ENCODE measurements at regions not wholly inside any gene's neighbourhood (a gene's known extent, or its start where the extent isn't known, plus 50 kb on each side); places are given as distances from the start of the nearest gene placed in this dataset.

DNA sequence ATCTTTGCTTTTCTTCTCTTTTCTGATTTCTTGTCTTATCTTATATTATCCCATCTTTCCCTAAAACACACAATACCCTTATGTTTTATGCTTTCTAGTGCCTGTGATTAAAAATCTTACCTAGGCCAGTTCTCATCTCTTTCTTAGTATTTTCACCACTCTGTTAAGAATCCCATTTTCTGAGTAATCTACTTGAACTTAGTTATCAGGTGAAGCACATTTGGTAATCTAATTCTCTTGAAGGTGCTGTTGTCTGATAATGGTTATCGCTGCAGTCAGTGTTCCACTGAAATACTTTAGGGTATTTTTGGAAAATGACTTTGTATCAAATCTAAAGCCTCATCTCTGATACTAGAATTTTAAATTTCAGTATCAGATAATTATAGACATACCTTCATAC lies 192.5 kb upstream of the MAN1A1 start (continued):
- TF ChIP-seq, protein P1, sequence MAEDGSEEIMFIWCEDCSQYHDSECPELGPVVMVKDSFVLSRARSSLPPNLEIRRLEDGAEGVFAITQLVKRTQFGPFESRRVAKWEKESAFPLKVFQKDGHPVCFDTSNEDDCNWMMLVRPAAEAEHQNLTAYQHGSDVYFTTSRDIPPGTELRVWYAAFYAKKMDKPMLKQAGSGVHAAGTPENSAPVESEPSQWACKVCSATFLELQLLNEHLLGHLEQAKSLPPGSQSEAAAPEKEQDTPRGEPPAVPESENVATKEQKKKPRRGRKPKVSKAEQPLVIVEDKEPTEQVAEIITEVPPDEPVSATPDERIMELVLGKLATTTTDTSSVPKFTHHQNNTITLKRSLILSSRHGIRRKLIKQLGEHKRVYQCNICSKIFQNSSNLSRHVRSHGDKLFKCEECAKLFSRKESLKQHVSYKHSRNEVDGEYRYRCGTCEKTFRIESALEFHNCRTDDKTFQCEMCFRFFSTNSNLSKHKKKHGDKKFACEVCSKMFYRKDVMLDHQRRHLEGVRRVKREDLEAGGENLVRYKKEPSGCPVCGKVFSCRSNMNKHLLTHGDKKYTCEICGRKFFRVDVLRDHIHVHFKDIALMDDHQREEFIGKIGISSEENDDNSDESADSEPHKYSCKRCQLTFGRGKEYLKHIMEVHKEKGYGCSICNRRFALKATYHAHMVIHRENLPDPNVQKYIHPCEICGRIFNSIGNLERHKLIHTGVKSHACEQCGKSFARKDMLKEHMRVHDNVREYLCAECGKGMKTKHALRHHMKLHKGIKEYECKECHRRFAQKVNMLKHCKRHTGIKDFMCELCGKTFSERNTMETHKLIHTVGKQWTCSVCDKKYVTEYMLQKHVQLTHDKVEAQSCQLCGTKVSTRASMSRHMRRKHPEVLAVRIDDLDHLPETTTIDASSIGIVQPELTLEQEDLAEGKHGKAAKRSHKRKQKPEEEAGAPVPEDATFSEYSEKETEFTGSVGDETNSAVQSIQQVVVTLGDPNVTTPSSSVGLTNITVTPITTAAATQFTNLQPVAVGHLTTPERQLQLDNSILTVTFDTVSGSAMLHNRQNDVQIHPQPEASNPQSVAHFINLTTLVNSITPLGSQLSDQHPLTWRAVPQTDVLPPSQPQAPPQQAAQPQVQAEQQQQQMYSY (CRISPR knock-in tag; IDR thresholded peaks at IDR 0.05) = no peak

DNA sequence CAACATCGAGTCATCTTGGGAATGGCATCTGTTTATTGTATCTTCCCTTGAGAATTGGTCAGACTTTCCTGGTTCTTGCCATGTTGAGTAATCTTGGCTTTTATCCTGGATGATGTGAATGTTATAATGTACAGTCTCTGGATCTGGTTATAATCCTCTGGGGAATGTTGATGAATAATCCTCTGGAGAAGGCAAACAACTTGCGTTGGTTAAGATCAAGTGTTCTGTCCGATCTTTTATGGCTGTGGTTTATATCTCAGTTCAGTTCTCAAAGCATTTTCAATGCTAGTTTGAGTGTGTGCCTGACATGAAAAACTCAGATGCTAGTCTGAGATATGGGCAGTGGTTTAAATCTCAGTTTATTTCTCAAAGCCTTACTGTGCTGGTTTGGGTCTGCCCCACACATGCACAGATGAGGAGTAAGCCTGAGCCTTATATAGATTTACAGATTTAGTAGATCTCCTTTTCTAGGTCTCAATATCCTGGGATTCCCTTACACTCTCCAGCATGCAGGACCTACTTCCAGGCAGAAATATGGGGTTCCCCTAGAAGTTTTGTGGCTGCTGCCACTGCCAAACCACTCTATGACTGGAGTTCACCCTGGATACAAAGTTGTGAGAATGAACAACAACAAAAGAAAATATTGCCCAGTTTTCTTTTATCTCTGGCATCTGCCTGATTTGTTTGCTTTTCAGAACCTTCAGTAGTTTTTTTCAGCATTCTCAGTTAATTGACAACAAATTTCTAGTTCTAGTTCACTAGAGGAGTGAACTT lies 191.8 kb upstream of the MAN1A1 start:
- Mint-ChIP-seq H3K27ac (no peak overlapping the region), H3K36me3 (no peaks in the 10 kb centered on the region), H3K27me3 (ENCODE audit: low read depth) (no peaks in the 10 kb centered on the region), H3K9me3 (peaks cover 3% of the 10 kb centered on the region; the same call in 1 of the 2 replicates), H3K4me3 (no peak overlapping the region), H3K4me1 (peaks cover 9% of the 10 kb centered on the region)
- no peak for ATAC-seq
- TF ChIP-seq JAZF1 (CRISPR knock-in tag; IDR thresholded peaks at IDR 0.05) = no peak
- TF ChIP-seq SMAD4 (CRISPR knock-in tag; IDR thresholded peaks at IDR 0.05) = no peak
- no peak for TF ChIP-seq PRRX2 (CRISPR knock-in tag; IDR thresholded peaks at IDR 0.05)
- POLR2A ChIA-PET = no interaction called here
- no peak for DNase-seq (ENCODE audit: low spot score)
- CTCF ChIA-PET = no interaction called here

DNA sequence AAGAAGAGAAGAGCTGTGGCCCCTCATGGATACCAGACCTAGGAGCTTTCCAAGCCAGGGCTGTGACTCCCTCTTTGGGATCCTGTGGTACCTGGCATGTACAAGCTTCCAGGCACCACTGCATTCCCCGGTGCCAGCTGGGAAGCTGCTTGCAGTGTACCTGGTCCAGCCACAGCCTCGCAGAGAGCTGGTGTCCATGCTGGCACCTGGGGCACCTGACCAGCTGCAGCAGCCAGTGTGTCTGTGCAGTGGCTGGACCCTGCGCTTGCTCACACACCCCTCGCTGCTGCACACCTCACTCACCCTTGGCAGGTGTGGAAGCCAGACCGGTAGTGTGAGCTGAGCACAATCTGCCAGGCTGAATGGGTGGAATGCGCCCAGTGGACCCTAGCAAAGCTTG lies 190.9 kb upstream of the MAN1A1 start:
- ChIA-PET CTCF (interaction anchor here (1.3 kb wide), 1 partner anchor 411 kb away, joined by 3 read pairs; no protein-coding TSS in a partner anchor), POLR2A (no interaction called here)
- no peaks in the 10 kb centered on the region; the same call in 1 of the 2 replicates for H3K4me1 Mint-ChIP-seq
- TF ChIP-seq, protein P2, sequence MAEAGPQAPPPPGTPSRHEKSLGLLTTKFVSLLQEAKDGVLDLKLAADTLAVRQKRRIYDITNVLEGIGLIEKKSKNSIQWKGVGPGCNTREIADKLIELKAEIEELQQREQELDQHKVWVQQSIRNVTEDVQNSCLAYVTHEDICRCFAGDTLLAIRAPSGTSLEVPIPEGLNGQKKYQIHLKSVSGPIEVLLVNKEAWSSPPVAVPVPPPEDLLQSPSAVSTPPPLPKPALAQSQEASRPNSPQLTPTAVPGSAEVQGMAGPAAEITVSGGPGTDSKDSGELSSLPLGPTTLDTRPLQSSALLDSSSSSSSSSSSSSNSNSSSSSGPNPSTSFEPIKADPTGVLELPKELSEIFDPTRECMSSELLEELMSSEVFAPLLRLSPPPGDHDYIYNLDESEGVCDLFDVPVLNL (CRISPR knock-in tag; IDR thresholded peaks at IDR 0.05; ENCODE audit: borderline replicate concordance, low read depth) = no peak
- no peak for TF ChIP-seq TP53 (CRISPR knock-in tag; IDR thresholded peaks at IDR 0.05)
- TF ChIP-seq SMAD4 (CRISPR knock-in tag; IDR thresholded peaks at IDR 0.05) = no peak
- TF ChIP-seq CBFB (CRISPR knock-in tag; IDR thresholded peaks at IDR 0.05; ENCODE audit: low read depth) = no peak
- TF ChIP-seq, protein P3, sequence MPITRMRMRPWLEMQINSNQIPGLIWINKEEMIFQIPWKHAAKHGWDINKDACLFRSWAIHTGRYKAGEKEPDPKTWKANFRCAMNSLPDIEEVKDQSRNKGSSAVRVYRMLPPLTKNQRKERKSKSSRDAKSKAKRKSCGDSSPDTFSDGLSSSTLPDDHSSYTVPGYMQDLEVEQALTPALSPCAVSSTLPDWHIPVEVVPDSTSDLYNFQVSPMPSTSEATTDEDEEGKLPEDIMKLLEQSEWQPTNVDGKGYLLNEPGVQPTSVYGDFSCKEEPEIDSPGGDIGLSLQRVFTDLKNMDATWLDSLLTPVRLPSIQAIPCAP (CRISPR knock-in tag; IDR thresholded peaks at IDR 0.05) = no peak
- no peak for ATAC-seq
- H3K9me3 Mint-ChIP-seq = peaks cover 3% of the 10 kb centered on the region; the same call in 1 of the 2 replicates
- H3K27me3 Mint-ChIP-seq (ENCODE audit: low read depth) = no peaks in the 10 kb centered on the region
- no peak overlapping the region for H3K4me3 Mint-ChIP-seq
- H3K36me3 Mint-ChIP-seq = no peaks in the 10 kb centered on the region
- no peak overlapping the region for H3K27ac Mint-ChIP-seq
- no peak for DNase-seq (ENCODE audit: low spot score)

DNA sequence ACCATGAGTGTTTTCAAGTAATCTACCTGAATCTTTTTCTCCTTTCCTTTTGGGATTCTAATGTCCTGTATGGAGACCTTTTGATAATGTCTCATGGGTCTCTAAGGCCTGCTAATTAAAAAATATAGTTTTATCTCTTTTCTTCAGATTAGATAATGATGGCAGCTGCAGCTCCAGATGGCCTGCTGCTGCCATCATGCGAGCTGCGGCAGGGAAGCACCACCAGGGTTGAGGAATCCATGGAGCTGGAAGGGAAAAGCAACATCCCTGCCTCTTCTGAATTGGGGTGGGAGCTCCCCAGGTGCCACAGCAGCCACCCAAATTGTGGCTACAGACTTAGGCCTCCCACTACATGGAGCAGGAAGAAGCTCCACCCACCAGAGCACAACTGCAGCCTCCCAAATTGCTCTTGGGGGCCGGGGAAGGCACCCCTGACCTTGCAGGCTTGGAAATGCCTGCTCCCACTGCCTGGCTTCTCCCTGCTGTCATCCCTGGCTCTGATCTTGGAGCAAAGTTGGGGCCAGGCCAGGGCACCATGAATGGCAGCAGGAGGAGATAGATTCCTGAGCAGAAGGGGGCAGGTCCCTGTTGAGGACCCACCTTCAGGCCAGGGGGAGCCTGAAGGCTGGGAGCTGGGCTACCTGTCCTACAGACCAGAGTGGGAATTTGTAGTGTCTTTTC lies 189.6 kb upstream of the MAN1A1 start:
- Mint-ChIP-seq H3K36me3 (no peaks in the 10 kb centered on the region), H3K4me3 (no peak overlapping the region), H3K4me1 (no peaks in the 10 kb centered on the region; the same call in 1 of the 2 replicates), H3K9me3 (peaks cover 3% of the 10 kb centered on the region; the same call in 1 of the 2 replicates), H3K27me3 (ENCODE audit: low read depth) (no peaks in the 10 kb centered on the region), H3K27ac (no peak overlapping the region)
- CTCF ChIA-PET = interaction anchor here (1.3 kb wide), 1 partner anchor 410 kb away, joined by 3 read pairs; no protein-coding TSS in a partner anchor
- DNase-seq (ENCODE audit: low spot score) (no peak), ATAC-seq (no peak)
- POLR2A ChIA-PET = no interaction called here
- TF ChIP-seq RORB (CRISPR knock-in tag; IDR thresholded peaks at IDR 0.05) (no peak), NR2C2 (CRISPR knock-in tag; IDR thresholded peaks at IDR 0.05) (no peak), SMAD3 (CRISPR knock-in tag; IDR thresholded peaks at IDR 0.05; ENCODE audit: borderline replicate concordance) (no peak)
